HepG2 (cell line): ENCODE measurements at regions not wholly inside any gene's neighbourhood (a gene's known extent, or its start where the extent isn't known, plus 50 kb on each side); places are given as distances from the start of the nearest gene placed in this dataset.

Source experiments
- MTF2 ChIP-seq: sonication (generic); formaldehyde crosslinking; IDR thresholded peaks from 2 replicates; pipeline ENCODE4 v1.5.0; 2020; ENCODE audit warnings: missing genetic modification reagents, borderline replicate concordance
- SIX4 ChIP-seq: sonication (generic); formaldehyde crosslinking; IDR thresholded peaks from 2 replicates; pipeline ENCODE4 v1.4.0; 2020; ENCODE audit warnings: missing genetic modification reagents
- TSC22D2 ChIP-seq: sonication (generic); formaldehyde crosslinking; IDR thresholded peaks from 2 replicates; pipeline ENCODE4 v1.5.1; 2020; ENCODE audit warnings: missing genetic modification reagents, mild to moderate bottlenecking, borderline replicate concordance
- ZNF33B ChIP-seq: sonication (generic); formaldehyde crosslinking; IDR thresholded peaks from 2 replicates; pipeline ENCODE4 v1.5.1; 2020; ENCODE audit warnings: mild to moderate bottlenecking, missing genetic modification reagents

DNA sequence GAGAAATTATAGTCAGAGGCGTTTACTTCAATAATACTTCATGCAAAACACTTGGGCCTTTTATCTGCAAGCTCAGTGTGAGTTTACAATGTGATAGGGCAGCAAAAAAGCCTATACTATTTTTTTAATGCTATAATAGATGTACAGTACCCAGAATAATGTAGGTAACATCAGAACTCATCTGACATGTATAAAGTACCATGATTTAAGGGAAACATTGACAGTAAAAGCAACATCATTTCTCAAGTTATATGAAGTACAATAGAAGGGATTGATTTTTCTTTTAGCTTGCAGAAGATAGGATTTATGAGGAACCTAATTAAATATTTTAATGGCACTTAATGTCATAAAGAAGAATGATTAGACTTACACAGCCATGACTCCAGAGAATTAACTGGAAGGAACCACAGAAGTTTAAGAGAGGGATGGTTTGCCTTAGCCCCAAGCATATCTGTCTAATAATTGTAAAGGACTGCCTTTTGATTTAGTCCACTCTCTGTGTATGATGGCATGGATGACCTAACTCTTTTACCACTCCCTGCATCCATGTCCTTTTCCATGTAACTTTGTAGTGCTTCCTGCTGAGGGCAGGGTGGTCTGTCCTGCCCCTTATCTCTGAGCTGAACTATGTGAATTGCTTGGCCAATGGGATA, 55.9 kb upstream of the MIS18BP1 start (continued):
- no peak for TF ChIP-seq TSC22D2
- no peak for TF ChIP-seq MTF2 (CRISPR knock-in tag)
- no peak for TF ChIP-seq ZNF33B (CRISPR knock-in tag)
- no peak for TF ChIP-seq SIX4
